Thymus (tissue), 11 donors: ENCODE measurements at regions not wholly inside any gene's neighbourhood (a gene's known extent, or its start where the extent isn't known, plus 50 kb on each side); places are given as distances from the start of the nearest gene placed in this dataset.
"Not testable (repeated sequence)": the region's sequence is repeated elsewhere in the genome, so short reads cannot be mapped to it uniquely, and the experiment has no call there.

Experiments
- DNase-seq, 9 donors: peaks; one replicate each; pipeline ENCODE4 v3.0.0-alpha.2; 2013; ENCODE audit warnings: low spot score in 9 of 9, low read depth in 6 of 9, missing footprints in 1 of 9
- H3K27ac ChIP-seq, 2 donors: one replicate each; pipeline ENCODE4 v1.5.1; 2013; ENCODE audit warnings: control low read depth in 1 of 2, low read depth in 1 of 2, low read length in 1 of 2, mild to moderate bottlenecking in 1 of 2, moderate library complexity in 1 of 2
- H3K27me3 ChIP-seq, 2 donors: one replicate each; pipeline ENCODE4 v1.5.1; 2013; ENCODE audit warnings: low read length in 1 of 2; ENCODE audit not compliant: control insufficient read depth in 2 of 2, insufficient read depth in 1 of 2
- H3K36me3 ChIP-seq, 2 donors: one replicate each; pipeline ENCODE4 v1.5.1; 2013; ENCODE audit warnings: low read length in 1 of 2, mild to moderate bottlenecking in 1 of 2, moderate library complexity in 1 of 2; ENCODE audit not compliant: control insufficient read depth in 2 of 2, insufficient read depth in 2 of 2
- H3K4me1 ChIP-seq, 2 donors: one replicate each; pipeline ENCODE4 v1.5.1; 2013; ENCODE audit warnings: low read length in 2 of 2; ENCODE audit not compliant: control insufficient read depth in 2 of 2, insufficient read depth in 2 of 2
- H3K4me3 ChIP-seq, 2 donors: one replicate each; pipeline ENCODE4 v1.5.1; 2013; ENCODE audit warnings: low read length in 2 of 2, control low read depth in 1 of 2, mild to moderate bottlenecking in 1 of 2
- H3K9me3 ChIP-seq, 2 donors: one replicate each; pipeline ENCODE4 v1.5.1; 2013; ENCODE audit warnings: low read length in 1 of 2, mild to moderate bottlenecking in 1 of 2; ENCODE audit not compliant: control insufficient read depth in 2 of 2, insufficient read depth in 1 of 2
- WGBS: extraction: QIAGEN DNeasy Blood & Tissue Kit; methylation state at CpG from one replicate; pipeline ENCODE4 v1.1.7; 2013; 5-methylcytosine and 5-hydroxymethylcytosine counted together
- donor health status: healthy.

DNA sequence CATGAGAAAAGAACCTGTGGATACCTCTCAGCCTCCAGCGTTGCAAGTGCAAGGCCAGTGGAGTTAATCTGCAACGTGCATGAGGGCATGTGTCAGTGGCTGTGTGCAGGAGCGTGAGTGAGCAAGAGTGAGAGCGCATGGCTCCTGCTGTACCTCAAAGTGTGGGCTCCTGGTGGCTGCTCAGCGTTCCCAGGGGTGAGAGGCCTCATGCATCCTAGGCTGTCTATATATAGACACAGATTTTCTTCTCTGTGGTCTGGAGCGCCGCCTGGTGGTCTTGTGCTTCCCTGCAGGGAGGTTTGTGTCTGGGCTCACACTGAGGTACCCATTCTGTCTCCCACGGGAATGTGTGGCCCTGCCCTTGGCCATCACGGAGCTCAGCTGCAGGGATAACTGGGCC is 161.8 kb upstream of the POTEB2 start:
- 54% methylated on average over 4 of the region's 9 CpGs for WGBS
- H3K27ac ChIP-seq, H3K9me3 ChIP-seq, DNase-seq, H3K27me3 ChIP-seq, H3K4me3 ChIP-seq, H3K4me1 ChIP-seq, H3K36me3 ChIP-seq: not testable (repeated sequence)

DNA sequence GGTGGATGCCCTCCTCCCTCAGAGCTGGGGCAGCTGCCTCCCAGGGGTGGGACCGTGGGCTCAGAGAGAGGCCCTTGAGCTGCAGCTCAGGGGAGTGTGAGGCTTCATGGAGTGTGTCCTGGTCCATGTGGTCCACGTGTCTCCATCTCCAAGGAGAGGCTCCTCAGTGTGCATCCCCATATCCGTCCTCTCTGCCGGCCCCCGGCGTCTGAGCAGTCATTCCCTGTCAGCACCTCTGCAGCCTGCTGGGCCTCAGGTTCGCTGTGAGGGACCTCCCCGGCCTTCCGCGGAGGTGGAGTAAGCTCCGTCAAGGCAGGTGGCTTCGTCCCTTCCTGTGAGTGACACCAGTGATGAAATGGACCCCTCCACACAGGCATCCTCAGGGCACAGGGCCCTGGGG is 160.7 kb upstream of the POTEB2 start:
- H3K27ac ChIP-seq, result not testable (repeated sequence)

GRCh38 chr15:21024235-21024987 is 158.3 kb upstream of the POTEB2 start:
- H3K27me3 ChIP-seq, DNase-seq, H3K36me3 ChIP-seq, H3K4me3 ChIP-seq, H3K9me3 ChIP-seq, H3K27ac ChIP-seq, H3K4me1 ChIP-seq: not testable (repeated sequence)
- 94% methylated on average over 18 of the region's 18 CpGs for WGBS

More for the DNA sequence above, 160.7 kb upstream of the POTEB2 start:
- not testable (repeated sequence) for H3K9me3 ChIP-seq, H3K27me3 ChIP-seq, DNase-seq, H3K36me3 ChIP-seq, H3K4me3 ChIP-seq, H3K4me1 ChIP-seq
- 95% methylated on average over 8 of the region's 12 CpGs for WGBS

DNA sequence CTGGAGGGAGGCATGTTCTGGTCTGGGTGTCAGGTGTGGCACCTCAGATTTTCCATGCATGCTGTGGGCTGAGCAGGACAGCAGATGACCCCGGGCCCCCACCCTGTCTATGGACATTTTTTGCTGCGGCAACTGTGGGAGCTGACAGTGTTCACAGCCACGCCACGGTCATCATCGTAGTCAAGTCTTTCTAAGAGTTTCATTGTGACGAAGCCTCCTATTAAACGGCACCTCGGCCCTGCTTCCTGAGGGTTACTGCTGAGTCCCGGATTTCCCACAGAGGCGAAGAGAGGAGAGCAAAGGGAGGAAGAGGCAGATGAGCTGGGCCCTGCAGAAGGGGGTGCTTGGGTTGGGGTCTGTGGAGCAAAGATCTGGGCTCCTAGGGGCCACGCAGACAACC is 152.1 kb upstream of the POTEB2 start:
- not testable (repeated sequence) for H3K36me3 ChIP-seq, H3K4me1 ChIP-seq, H3K27ac ChIP-seq, H3K9me3 ChIP-seq, H3K4me3 ChIP-seq, DNase-seq, H3K27me3 ChIP-seq
- 96% methylated on average over 9 of the region's 11 CpGs for WGBS

- not testable (repeated sequence) for H3K4me1 ChIP-seq, H3K4me3 ChIP-seq, H3K9me3 ChIP-seq, DNase-seq, H3K36me3 ChIP-seq, H3K27me3 ChIP-seq, H3K27ac ChIP-seq
- WGBS, result 95% methylated on average over 8 of the region's 9 CpGs
Observed at GRCh38 chr15:21017326-21017725, 151.2 kb upstream of the POTEB2 start.

- not testable (repeated sequence) for H3K9me3 ChIP-seq, H3K27me3 ChIP-seq, H3K36me3 ChIP-seq, H3K4me3 ChIP-seq, DNase-seq, H3K27ac ChIP-seq, H3K4me1 ChIP-seq
- WGBS, result 88% methylated on average over 3 of the region's 4 CpGs
Observed at GRCh38 chr15:21016589-21016988, 150.5 kb upstream of the POTEB2 start.

GRCh38 chr15:21015171-21015570 is 149.1 kb upstream of the POTEB2 start:
- not testable (repeated sequence) for H3K9me3 ChIP-seq, H3K4me1 ChIP-seq, H3K27me3 ChIP-seq, H3K4me3 ChIP-seq, DNase-seq, H3K36me3 ChIP-seq, H3K27ac ChIP-seq
- 96% methylated on average over 6 of the region's 8 CpGs for WGBS

GRCh38 chr15:21013308-21013707 is 147.2 kb upstream of the POTEB2 start:
- H3K4me1 ChIP-seq, DNase-seq, H3K9me3 ChIP-seq, H3K36me3 ChIP-seq, H3K27me3 ChIP-seq, H3K4me3 ChIP-seq, H3K27ac ChIP-seq: not testable (repeated sequence)
- WGBS, result 74% methylated on average over 5 of the region's 9 CpGs

DNA sequence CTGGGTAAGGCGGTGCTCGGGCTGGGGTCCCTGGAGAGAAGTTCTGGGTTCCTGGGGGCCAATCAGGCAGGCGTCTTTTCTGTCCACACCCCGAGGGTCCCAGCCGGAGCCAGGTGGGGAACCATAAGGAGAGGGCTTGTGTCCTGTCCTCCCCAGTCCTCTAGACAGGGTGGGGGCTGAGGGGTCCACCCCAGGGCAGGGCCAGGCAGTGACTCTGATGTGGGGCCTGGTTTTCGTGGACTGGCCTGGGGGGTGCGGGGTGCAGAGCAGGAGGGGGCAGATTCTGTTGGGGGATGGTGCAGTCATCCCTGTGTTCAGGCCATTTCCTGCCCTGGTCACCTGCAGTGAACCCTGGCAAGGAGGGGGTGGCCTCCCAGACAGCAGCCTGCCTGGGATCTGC is 143.5 kb upstream of the POTEB2 start:
- not testable (repeated sequence) for H3K27ac ChIP-seq, H3K4me1 ChIP-seq, H3K27me3 ChIP-seq, H3K36me3 ChIP-seq, H3K9me3 ChIP-seq, DNase-seq, H3K4me3 ChIP-seq
- WGBS, result 80% methylated on average over 3 of the region's 7 CpGs

DNA sequence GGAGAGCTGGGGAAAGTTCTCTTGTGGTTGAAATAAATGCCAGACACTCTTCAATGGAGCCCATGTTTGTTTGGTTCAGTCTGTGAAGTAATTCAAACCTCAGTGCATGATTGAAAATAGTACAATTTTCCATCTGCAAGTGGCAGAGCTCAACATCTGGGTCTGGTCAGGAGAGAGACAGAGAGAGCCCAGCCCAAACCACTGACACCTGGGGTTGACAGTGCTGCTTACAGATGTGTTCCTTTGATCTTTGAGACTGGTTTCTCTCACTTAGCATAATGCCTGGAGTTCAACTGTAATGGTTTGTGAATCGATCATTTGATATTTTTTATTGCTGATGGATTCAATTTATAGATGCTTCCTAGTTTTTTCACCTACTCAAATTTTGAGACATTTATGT is 137.3 kb upstream of the POTEB2 start:
- H3K9me3 ChIP-seq, DNase-seq, H3K27me3 ChIP-seq, H3K27ac ChIP-seq, H3K4me1 ChIP-seq, H3K4me3 ChIP-seq, H3K36me3 ChIP-seq: not testable (repeated sequence)
- WGBS, result no CpG with 5 or more reads among the region's 1 CpG
